NCI-H1105 (cell line): ENCODE measurements at regions not wholly inside any gene's neighbourhood (a gene's known extent, or its start where the extent isn't known, plus 50 kb on each side); places are given as distances from the start of the nearest gene placed in this dataset.
A peak's percentile ranks its signal among the peaks of the same experiment; 100 is the strongest.

Experiments
- DNase-seq: peaks from one replicate; lab custom pipeline; 2025; lab: John Stamatoyannopoulos, UW

DNA sequence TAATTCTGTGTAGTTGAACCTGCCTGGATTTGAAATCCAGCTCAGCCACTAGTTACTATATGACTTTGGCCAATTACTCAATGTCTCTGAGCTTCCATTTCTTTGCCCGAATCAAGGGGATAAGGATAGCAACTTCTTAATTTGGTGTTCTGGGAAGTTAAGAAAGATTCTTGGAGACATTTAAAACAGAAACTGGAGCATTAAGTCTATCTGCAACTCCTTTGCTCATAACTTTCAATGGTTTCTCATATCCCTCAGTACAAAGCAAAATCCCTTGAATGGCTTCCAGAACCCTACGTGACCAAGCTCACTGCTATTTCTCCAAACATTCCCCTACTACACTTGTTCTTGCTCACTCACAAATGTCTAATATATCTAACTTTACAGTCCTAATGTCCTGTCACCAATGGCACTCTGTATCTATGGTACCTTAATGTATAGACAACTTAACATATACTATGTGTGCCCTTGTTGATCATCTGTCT is 849.1 kb upstream of the SLIT2 start:
- DNase-seq, result no peak

GRCh38 chr4:19401301-19402080 is 850.2 kb upstream of the SLIT2 start:
- no peak for DNase-seq

GRCh38 chr4:19400820-19401219 is 850.9 kb upstream of the SLIT2 start:
- DNase-seq, result no peak

GRCh38 chr4:19399001-19399400 is 852.7 kb upstream of the SLIT2 start:
- no peak for DNase-seq

GRCh38 chr4:19386786-19387185 is 864.9 kb upstream of the SLIT2 start:
- DNase-seq, result no peak

DNA sequence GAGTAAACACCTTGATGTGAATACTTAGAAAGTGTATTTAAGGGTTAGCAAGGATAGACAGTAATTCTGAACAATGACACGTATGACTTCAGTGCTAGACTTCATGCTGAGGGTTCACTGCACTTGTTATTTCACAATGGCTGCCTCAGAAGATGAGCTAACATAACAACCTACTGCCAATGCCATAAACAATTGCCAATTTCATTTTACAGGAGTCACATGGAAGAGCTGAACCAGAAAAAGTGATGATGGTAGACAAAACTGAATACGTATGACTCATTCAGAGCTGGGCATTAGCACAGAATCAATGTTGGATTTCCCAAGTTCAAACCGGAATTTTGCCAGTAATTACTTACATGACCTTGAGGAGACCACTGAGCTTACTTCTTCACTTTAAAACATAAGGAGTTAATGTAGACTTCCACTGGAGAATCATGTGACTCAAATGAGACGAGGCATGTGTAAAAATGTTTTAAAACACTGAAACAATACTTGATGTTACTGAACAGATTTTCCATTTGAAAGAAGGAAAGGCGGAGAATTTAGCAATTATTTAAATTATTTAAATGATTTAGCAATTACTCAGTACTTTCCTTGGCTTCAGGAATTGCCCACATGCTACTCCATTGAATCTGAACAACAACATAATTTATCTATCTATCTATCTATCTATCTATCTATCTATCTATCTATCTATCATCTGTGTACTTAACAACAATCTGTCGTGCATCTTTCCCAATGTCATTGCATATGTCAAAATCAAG is 868.5 kb upstream of the SLIT2 start:
- DNase-seq, result no peak

DNA sequence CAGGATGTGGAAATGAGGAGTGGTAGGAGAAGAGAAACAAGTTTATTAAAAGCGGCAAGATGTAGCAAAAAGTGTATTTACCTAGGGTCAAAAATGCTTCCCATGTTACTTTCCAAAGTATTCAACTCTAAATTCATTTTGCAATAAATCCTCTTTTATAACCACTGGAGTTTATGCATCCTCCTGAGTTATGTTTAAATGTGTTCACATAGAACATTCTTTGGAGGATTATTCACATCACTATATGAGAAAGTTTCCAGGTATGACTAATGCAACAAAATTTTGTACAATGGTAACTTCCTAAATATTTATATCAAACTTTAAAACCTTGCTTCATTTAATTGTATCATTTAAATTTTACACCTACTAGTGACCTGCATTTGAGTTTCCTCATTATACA is 870.6 kb upstream of the SLIT2 start:
- DNase-seq, result no peak

GRCh38 chr4:19380600-19380999 is 871.1 kb upstream of the SLIT2 start:
- DNase-seq, result no peak

DNA sequence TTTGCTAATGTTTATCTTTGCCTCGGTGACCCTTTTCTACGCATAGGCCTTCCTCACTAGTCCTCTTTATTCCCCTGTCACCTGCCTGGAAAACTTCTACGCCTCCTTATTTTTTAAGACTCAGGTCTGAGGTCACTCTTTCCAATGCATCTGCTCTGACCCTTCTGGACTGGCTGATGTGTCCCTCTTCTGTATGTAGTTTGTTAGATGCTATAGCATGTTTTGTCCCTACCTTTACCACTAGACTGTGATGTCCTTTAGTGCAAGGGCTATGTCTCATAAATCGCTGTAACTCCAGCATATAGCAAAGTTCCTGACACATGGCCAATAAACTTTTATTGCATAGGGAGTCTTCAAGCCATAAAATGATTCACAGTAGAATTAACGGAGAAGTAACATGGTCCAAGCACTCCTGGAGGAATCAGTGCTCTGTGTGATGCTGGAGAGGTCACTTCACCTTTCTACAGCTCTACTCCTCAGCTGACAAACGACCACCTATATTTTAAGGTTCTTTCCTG is 872.5 kb upstream of the SLIT2 start:
- no peak for DNase-seq

DNA sequence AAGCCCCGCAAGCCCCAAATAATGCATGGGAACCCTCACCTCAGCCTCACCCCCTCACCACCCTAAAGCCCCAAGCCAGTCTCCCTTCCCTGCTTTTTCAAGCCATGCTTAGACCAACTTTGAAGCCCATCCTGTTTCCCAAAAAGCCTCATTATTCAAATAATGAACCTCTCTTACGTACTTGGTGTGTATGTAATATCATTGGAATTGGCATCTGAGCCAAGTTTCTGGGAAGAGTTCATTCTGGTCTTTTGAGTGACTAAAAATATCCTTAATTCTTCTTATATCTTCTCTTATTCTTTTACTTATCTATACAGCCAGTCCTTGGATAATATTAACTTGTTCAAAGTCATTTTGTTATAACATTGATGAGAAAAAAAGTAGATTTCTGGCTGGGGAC is 875.8 kb upstream of the SLIT2 start:
- no peak for DNase-seq

GRCh38 chr4:19375136-19375804 is 876.4 kb upstream of the SLIT2 start:
- no peak for DNase-seq

- DNase-seq, result no peak
Observed at GRCh38 chr4:19372390-19372789, 879.3 kb upstream of the SLIT2 start.

DNA sequence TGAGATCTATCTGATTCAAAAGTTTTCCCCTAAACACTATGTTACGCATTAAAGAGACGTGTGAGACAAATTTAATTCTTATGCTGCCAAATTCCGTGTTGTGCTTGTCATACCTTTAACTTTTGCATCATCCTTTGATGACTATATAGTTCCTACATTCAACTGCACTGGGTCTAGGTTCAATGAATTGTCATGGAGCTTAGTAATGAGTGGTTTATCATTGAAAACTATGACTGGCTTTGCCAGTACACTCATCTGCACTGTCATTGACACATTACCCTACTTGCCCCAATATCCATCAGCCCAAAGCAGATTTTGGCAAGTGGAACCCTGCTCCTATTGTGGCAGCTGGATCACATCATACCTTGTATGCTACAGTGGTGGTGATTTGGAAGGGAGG is 882.9 kb upstream of the SLIT2 start:
- no peak for DNase-seq

- no peak for DNase-seq
Observed at GRCh38 chr4:19366916-19367315, 884.8 kb upstream of the SLIT2 start.

GRCh38 chr4:19358015-19358414 is 893.7 kb upstream of the SLIT2 start:
- no peak for DNase-seq

GRCh38 chr4:19349416-19349815 is 902.3 kb upstream of the SLIT2 start:
- no peak for DNase-seq

GRCh38 chr4:19348746-19349145 is 903.0 kb upstream of the SLIT2 start:
- DNase-seq, result no peak

DNA sequence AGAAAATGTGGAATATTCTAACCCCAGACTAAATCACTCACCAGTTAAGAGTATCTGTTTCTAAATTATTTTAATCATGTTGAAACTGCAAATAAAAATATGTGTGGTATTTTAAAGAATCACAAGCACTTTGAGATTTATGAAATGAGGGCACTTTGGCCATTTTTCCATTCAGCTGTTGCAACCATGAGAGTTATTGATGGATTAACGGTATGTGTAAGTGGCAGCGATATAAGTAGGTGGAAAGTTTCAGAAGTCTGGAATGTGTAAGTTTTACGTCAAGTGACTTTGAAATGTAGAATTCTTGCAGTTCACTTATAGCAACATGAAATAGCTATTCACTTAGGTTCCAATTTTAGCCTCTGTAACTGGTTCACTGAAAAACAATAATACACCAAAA is 905.1 kb upstream of the SLIT2 start:
- no peak for DNase-seq

- no peak for DNase-seq
Observed at GRCh38 chr4:19329631-19330030, 922.1 kb upstream of the SLIT2 start.

DNA sequence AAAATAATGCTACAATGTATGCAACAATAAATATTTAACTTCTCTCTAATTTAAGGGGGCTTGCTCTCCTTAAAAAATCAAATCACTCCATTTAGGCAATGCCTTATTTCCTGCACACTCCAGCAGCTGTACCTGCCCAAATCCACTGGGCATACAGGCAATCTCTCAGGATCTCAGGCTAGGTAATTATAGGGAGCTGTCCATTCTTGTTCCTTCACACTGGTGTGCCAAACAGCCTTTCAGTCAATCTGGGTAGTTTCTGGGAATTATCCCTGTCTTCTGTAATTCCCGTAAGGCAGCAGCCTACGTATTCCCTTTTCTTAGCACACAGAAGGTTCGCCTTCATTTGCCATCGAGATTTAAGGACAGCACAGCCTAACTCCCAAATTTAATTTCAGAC is 922.6 kb upstream of the SLIT2 start:
- DNase-seq, result peak; percentile 20

DNA sequence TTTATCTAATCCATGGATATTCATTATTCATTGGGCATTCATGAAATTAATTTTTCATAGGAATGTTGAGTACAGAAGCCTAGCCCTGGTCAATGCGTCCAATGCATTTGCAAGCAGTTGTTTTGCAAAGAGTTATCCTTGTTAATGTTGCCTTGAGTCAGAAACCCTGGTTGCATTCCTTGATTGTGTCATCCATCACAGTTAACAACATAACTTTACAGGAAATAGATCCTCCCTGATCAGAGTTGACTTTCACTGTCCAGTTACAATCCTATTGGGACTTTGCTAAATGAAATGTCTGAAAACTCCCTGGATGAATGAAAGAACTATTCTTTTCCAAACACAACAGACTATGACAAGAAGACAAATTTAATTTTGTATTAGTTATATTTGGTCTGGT is 924.3 kb upstream of the SLIT2 start:
- no peak for DNase-seq

DNA sequence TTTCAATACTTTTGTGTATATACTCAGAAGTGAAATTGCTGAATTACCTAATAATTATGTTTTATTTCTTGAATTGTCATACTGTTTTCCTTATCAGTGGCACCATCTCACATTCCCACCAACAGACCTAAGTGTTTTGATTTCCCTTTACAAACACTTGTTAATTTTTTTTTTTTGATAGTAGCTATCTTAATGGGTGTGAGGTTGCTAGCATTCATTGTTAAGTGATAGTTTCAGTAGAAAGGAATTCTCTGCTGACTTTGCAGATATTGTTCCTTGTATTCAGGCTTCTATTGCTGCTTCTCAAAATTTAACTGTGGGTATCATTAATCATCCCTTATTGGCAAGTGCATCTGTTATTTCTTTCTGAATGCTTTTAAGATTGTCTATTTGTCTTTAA is 927.5 kb upstream of the SLIT2 start:
- DNase-seq, result no peak

DNA sequence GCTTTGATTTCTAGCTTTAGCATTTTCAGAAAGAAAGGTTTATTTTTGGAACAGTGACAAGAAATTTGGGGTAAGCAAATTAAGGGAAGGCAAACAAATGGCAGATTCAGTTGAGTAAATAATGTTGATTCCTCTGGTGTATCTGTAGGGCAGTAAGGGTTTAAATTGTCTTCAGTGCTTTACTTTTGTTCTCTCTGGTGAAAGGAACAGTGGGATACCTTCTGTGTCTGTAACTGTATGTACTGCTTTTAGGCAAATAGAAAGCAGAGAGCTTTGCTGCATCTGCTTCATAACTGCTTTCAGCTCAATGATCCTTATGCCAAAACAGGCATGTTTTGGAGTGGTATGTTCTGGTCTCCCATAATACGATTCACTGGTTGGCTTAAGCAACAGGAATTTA is 932.1 kb upstream of the SLIT2 start:
- DNase-seq, result no peak
